Mucosa of rectum (tissue), 2 donors: ENCODE measurements at regions not wholly inside any gene's neighbourhood (a gene's known extent, or its start where the extent isn't known, plus 50 kb on each side); places are given as distances from the start of the nearest gene placed in this dataset.

Experiments
- H3K27ac ChIP-seq, 2 donors: one replicate each; pipeline ENCODE4 v1.7.0; 2013; ENCODE audit warnings: inconsistent platforms in 2 of 2, low read depth in 2 of 2, low read length in 2 of 2
- H3K27me3 ChIP-seq, 2 donors: one replicate each; pipeline ENCODE4 v1.7.0; 2013; ENCODE audit warnings: low read length in 2 of 2; ENCODE audit not compliant: control insufficient read depth in 2 of 2, insufficient read depth in 2 of 2
- H3K36me3 ChIP-seq, 2 donors: one replicate each; pipeline ENCODE4 v1.7.0; 2013; ENCODE audit warnings: low read length in 2 of 2; ENCODE audit not compliant: control insufficient read depth in 2 of 2, insufficient read depth in 2 of 2
- H3K4me1 ChIP-seq, 2 donors: one replicate each; pipeline ENCODE4 v1.7.0; 2013; ENCODE audit warnings: low read length in 2 of 2, mild to moderate bottlenecking in 1 of 2; ENCODE audit not compliant: control insufficient read depth in 2 of 2, insufficient read depth in 2 of 2
- H3K4me3 ChIP-seq, 2 donors: one replicate each; pipeline ENCODE4 v1.7.0; 2013; ENCODE audit warnings: low read length in 2 of 2
- H3K9ac ChIP-seq, 2 donors: one replicate each; pipeline ENCODE4 v1.7.0; 2013; ENCODE audit warnings: low read length in 2 of 2, low read depth in 1 of 2, mild to moderate bottlenecking in 1 of 2
- H3K9me3 ChIP-seq, 2 donors: one replicate each; pipeline ENCODE4 v1.7.0; 2013; ENCODE audit warnings: low read length in 2 of 2; ENCODE audit not compliant: control insufficient read depth in 2 of 2
- donor health status: healthy.
- donor health status: Normal muscosa, but diverticular disease.

DNA sequence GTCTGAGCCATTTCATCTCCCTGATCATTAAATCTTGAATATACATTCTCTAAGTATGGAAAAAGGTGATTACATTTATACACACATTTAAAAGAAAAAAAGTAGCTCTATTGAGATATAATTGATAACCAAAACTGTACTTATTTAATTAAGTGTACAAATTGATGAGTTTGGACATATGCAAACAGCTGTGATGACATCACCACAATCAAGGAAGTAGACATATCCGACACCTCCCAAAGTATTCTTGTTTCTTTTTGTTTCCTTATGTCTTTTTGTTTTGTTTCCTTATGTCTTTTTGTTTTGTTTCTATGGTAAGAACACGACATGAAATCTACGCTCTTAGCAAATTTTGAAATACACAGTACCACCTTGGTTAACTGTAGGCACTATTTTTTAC, 1393.9 kb upstream of the MIR17HG start:
- Histone ChIP-seq H3K36me3 (no peaks in the 10 kb centered on the region), H3K9me3 (no peaks in the 10 kb centered on the region), H3K4me3 (no peak overlapping the region), H3K27me3 (no peaks in the 10 kb centered on the region), H3K9ac (no peak overlapping the region), H3K27ac (no peak overlapping the region), H3K4me1 (no peaks in the 10 kb centered on the region)

- Histone ChIP-seq H3K4me1 (no peaks in the 10 kb centered on the region), H3K4me3 (no peak overlapping the region), H3K27ac (no peak overlapping the region), H3K27me3 (no peaks in the 10 kb centered on the region), H3K9me3 (no peaks in the 10 kb centered on the region), H3K9ac (no peak overlapping the region), H3K36me3 (no peaks in the 10 kb centered on the region)
Observed at GRCh38 chr13:89955773-89956172, 1391.7 kb upstream of the MIR17HG start.

GRCh38 chr13:89959074-89959473, 1388.4 kb upstream of the MIR17HG start:
- Histone ChIP-seq H3K4me1 (no peaks in the 10 kb centered on the region), H3K9me3 (no peaks in the 10 kb centered on the region), H3K36me3 (no peaks in the 10 kb centered on the region), H3K4me3 (no peak overlapping the region), H3K27ac (no peak overlapping the region), H3K27me3 (no peaks in the 10 kb centered on the region), H3K9ac (no peak overlapping the region)

DNA sequence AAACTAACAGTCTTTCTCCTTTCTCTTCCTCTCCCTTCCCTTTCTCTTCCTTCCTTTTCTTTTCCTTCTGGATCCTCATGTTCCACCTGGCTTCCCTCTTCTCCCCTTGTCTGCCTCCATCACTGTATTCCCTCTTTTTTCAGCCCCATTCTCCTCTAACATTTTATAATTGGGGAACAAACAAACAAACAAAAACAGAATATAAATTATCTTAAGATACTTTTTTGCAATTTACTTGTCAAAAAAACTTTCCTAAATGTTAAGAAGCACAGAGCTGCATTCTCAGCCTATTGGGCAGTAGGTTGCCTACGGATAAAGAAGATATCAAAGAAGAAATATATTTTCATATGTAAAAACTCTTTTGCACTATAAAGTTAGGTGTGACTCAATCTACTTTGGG, 1382.2 kb upstream of the MIR17HG start:
- no peaks in the 10 kb centered on the region for H3K4me1 ChIP-seq
- H3K27ac ChIP-seq: no peak overlapping the region
- no peaks in the 10 kb centered on the region for H3K36me3 ChIP-seq
- H3K4me3 ChIP-seq: no peak overlapping the region
- no peaks in the 10 kb centered on the region for H3K27me3 ChIP-seq
- H3K9ac ChIP-seq: no peak overlapping the region
- no peaks in the 10 kb centered on the region for H3K9me3 ChIP-seq

DNA sequence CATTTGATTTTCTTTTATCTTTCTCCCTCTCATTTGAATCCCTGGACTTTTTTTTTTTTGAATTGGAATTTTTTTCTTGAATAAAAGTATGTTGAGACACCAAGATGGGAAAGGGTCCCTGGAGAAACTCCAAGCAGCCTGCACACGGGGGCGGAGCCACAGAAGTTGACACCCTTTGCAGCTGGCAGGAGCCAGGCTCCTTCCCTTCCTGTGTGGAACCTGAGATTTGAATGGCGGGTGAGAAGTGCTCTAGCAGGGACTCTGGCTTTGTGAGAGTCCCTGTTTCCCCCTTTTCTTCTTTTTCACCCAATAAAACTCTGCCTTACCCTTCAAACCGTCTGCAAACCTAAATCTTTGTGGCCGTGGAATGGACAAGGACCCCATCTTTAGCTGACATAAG, 1381.0 kb upstream of the MIR17HG start:
- Histone ChIP-seq H3K4me1 (no peaks in the 10 kb centered on the region), H3K27me3 (no peaks in the 10 kb centered on the region), H3K9ac (no peak overlapping the region), H3K4me3 (no peak overlapping the region), H3K27ac (no peak overlapping the region), H3K36me3 (no peaks in the 10 kb centered on the region), H3K9me3 (no peaks in the 10 kb centered on the region)

DNA sequence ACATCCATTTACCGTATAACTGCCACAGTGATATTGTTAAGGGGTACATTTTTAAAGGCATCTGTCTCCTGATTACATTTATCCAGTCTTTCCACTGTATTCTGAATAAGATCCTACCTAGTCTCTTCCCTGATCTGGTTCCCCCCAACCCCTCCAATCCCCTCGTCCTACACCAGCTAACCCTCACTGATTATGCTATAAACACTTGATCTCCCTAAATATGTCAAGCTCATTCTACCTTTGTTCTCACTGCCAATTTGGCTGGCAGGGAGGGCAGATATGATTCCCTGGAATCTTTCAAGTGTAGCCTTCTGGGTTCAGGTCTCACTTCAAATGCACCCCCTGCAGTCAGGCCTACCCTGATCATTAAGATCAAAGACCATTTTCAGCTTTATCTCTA, 1379.8 kb upstream of the MIR17HG start:
- Histone ChIP-seq H3K27ac (no peak overlapping the region), H3K9me3 (no peaks in the 10 kb centered on the region), H3K4me1 (no peaks in the 10 kb centered on the region), H3K4me3 (no peak overlapping the region), H3K27me3 (no peaks in the 10 kb centered on the region), H3K36me3 (no peaks in the 10 kb centered on the region), H3K9ac (no peak overlapping the region)

- no peak overlapping the region for H3K4me3 ChIP-seq
- H3K9ac ChIP-seq: no peak overlapping the region
- no peaks in the 10 kb centered on the region for H3K9me3 ChIP-seq
- H3K27me3 ChIP-seq: no peaks in the 10 kb centered on the region
- no peak overlapping the region for H3K27ac ChIP-seq
- H3K36me3 ChIP-seq: no peaks in the 10 kb centered on the region
- H3K4me1 ChIP-seq: no peaks in the 10 kb centered on the region
Observed at GRCh38 chr13:89968470-89968869, 1379.0 kb upstream of the MIR17HG start.

GRCh38 chr13:89970353-89970709, 1377.2 kb upstream of the MIR17HG start:
- Histone ChIP-seq H3K9ac (no peak overlapping the region), H3K4me3 (no peak overlapping the region)

GRCh38 chr13:89977203-89977602, 1370.3 kb upstream of the MIR17HG start:
- Histone ChIP-seq H3K36me3 (no peaks in the 10 kb centered on the region), H3K9ac (no peak overlapping the region), H3K9me3 (no peaks in the 10 kb centered on the region), H3K4me3 (no peak overlapping the region), H3K4me1 (no peaks in the 10 kb centered on the region), H3K27ac (no peak overlapping the region), H3K27me3 (no peaks in the 10 kb centered on the region)

More at GRCh38 chr13:89970353-89970709, 1377.2 kb upstream of the MIR17HG start:
- H3K36me3 ChIP-seq: no peaks in the 10 kb centered on the region
- no peaks in the 10 kb centered on the region for H3K4me1 ChIP-seq
- no peaks in the 10 kb centered on the region for H3K9me3 ChIP-seq
- no peaks in the 10 kb centered on the region for H3K27me3 ChIP-seq
- H3K27ac ChIP-seq: no peak overlapping the region

GRCh38 chr13:89980896-89981295, 1366.6 kb upstream of the MIR17HG start:
- H3K4me1 ChIP-seq: no peaks in the 10 kb centered on the region
- H3K9ac ChIP-seq: no peak overlapping the region
- H3K36me3 ChIP-seq: no peaks in the 10 kb centered on the region
- no peak overlapping the region for H3K27ac ChIP-seq
- no peaks in the 10 kb centered on the region for H3K27me3 ChIP-seq
- no peaks in the 10 kb centered on the region for H3K9me3 ChIP-seq
- no peak overlapping the region for H3K4me3 ChIP-seq

GRCh38 chr13:89982407-89983095, 1364.9 kb upstream of the MIR17HG start:
- no peak overlapping the region for H3K27ac ChIP-seq
- H3K4me3 ChIP-seq: no peak overlapping the region

More at GRCh38 chr13:89982407-89983095, 1364.9 kb upstream of the MIR17HG start:
- Histone ChIP-seq H3K9ac (no peak overlapping the region), H3K9me3 (no peaks in the 10 kb centered on the region), H3K4me1 (no peaks in the 10 kb centered on the region), H3K27me3 (no peaks in the 10 kb centered on the region), H3K36me3 (no peaks in the 10 kb centered on the region)
